H1 (cell line): ENCODE measurements at regions not wholly inside any gene's neighbourhood (a gene's known extent, or its start where the extent isn't known, plus 50 kb on each side); places are given as distances from the start of the nearest gene placed in this dataset.

Source experiments
- CTCF ChIA-PET: fragments of 300-600 bp; sonication (Branson Sonifier 250); formaldehyde crosslinking; loops from one replicate; lab custom pipeline; 2021; ENCODE audit not compliant: partially characterized antibody; lab: Charles Lee
- POLR2A ChIA-PET: fragments of 300-600 bp; sonication (Branson Sonifier 250); formaldehyde crosslinking; loops from one replicate; lab custom pipeline; 2021; ENCODE audit warnings: inconsistent platforms; ENCODE audit not compliant: partially characterized antibody; lab: Charles Lee
- DNase-seq, 2 experiments: peaks; one replicate each; pipeline versions ENCODE4 v3.0.0 to v3.0.0-alpha.2; 2010 to 2022; ENCODE audit warnings: low spot score in 2 of 2, low read depth in 1 of 2, mixed read lengths in 1 of 2
- FAIRE-seq: peaks from 2 replicates; lab custom pipeline; 2011; peaks lifted over from hg19 to GRCh38; lab: Jason Lieb, UNC
- H2AFZ ChIP-seq: 2 replicates; pipeline ENCODE4 v1.8.1; 2012; ENCODE audit warnings: low read length, inconsistent platforms
- H2AK5ac ChIP-seq: 2 replicates; pipeline ENCODE4 v1.6.1; 2013; ENCODE audit warnings: low read depth, low read length
- H2BK120ac ChIP-seq: replicated peaks from 2 replicates; pipeline ENCODE3; 2013; ENCODE audit warnings: low read depth, low read length, inconsistent platforms
- H2BK12ac ChIP-seq: 2 replicates; pipeline ENCODE4 v1.6.1; 2013; ENCODE audit warnings: low read depth, low read length
- H2BK15ac ChIP-seq: 2 replicates; pipeline ENCODE4 v1.6.1; 2013; ENCODE audit warnings: low read length
- H2BK20ac ChIP-seq: 2 replicates; pipeline ENCODE4 v1.6.1; 2013; ENCODE audit warnings: low read length
- H2BK5ac ChIP-seq: 2 replicates; pipeline ENCODE4 v1.6.1; 2013; ENCODE audit warnings: low read depth, low read length
- H3K14ac ChIP-seq: 2 replicates; pipeline ENCODE4 v1.6.1; 2013; ENCODE audit warnings: inconsistent platforms; ENCODE audit not compliant: insufficient read length
- H3K18ac ChIP-seq: 2 replicates; pipeline ENCODE4 v1.6.1; 2013; ENCODE audit warnings: low read length; ENCODE audit errors: extremely low read depth
- H3K23ac ChIP-seq: 2 replicates; pipeline ENCODE4 v1.6.1; 2013; ENCODE audit warnings: inconsistent platforms; ENCODE audit not compliant: insufficient read length
- H3K23me2 ChIP-seq: 2 replicates; pipeline ENCODE4 v1.6.1; 2013; ENCODE audit warnings: low read depth, low read length
- H3K27ac ChIP-seq: 2 replicates; pipeline ENCODE4 v1.6.1; 2011; ENCODE audit warnings: low read depth, low read length, inconsistent platforms
- H3K27me3 ChIP-seq, 4 experiments: replicated peaks in 1 of 4; 1 replicate in 1 of 4; 2 replicates in 3 of 4; pipeline versions ENCODE4 v1.6.1 to v1.8.1; 2011 to 2013; ENCODE audit warnings: low read length in 3 of 4, mild to moderate bottlenecking in 3 of 4, inconsistent platforms in 2 of 4, mixed read lengths in 2 of 4, moderate library complexity in 1 of 4; ENCODE audit not compliant: control insufficient read depth in 3 of 4, insufficient read depth in 3 of 4; ENCODE audit errors: extremely low read depth in 1 of 4
- H3K36me3 ChIP-seq, 4 experiments: 2 replicates each; pipeline versions ENCODE4 v1.6.1 to v1.8.1; 2011 to 2013; ENCODE audit warnings: mild to moderate bottlenecking in 4 of 4, low read length in 3 of 4, moderate library complexity in 2 of 4, control low read depth in 1 of 4, inconsistent platforms in 1 of 4; ENCODE audit not compliant: insufficient read depth in 4 of 4, control insufficient read depth in 2 of 4
- H3K4ac ChIP-seq: replicated peaks from 2 replicates; pipeline ENCODE3; 2013; ENCODE audit warnings: low read length, low read depth, mixed read lengths, inconsistent platforms; ENCODE audit not compliant: insufficient read length
- H3K4me1 ChIP-seq, 4 experiments: replicated peaks in 1 of 4; 1 replicate in 1 of 4; 2 replicates in 3 of 4; pipeline versions ENCODE4 v1.6.1 to v1.8.1; 2011 to 2013; ENCODE audit warnings: low read length in 3 of 4, inconsistent platforms in 2 of 4, mixed read lengths in 1 of 4; ENCODE audit not compliant: insufficient read depth in 4 of 4, control insufficient read depth in 3 of 4
- H3K4me2 ChIP-seq, 2 experiments: 2 replicates each; pipeline versions ENCODE4 v1.6.1 to v1.8.1; 2011 to 2013; ENCODE audit warnings: low read depth in 2 of 2, low read length in 2 of 2, control low read depth in 1 of 2, inconsistent platforms in 1 of 2, mild to moderate bottlenecking in 1 of 2; ENCODE audit not compliant: insufficient read depth in 1 of 2
- H3K4me3 ChIP-seq, 4 experiments: fragments of 200-600, 300-600 bp in 1 of 4; sonication (generic), shearing (Covaris generic), sonication (Bioruptor Twin) in 1 of 4; 2 replicates each; pipeline versions ENCODE4 v1.5.1 to v1.8.1; 2011 to 2016; ENCODE audit warnings: low read length in 4 of 4, low read depth in 3 of 4, control low read depth in 2 of 4, inconsistent platforms in 2 of 4, mild to moderate bottlenecking in 2 of 4, mixed read lengths in 1 of 4, moderate library complexity in 1 of 4; ENCODE audit not compliant: insufficient read depth in 2 of 4; ENCODE audit errors: extremely low read depth in 1 of 4
- H3K56ac ChIP-seq: replicated peaks from 2 replicates; pipeline ENCODE3; 2013; ENCODE audit warnings: low read depth, mild to moderate bottlenecking, mixed read lengths, low read length, inconsistent platforms; ENCODE audit not compliant: insufficient read length
- H3K79me1 ChIP-seq: 2 replicates; pipeline ENCODE4 v1.6.1; 2013; ENCODE audit warnings: low read depth, low read length, control low read depth
- H3K79me2 ChIP-seq, 2 experiments: 2 replicates each; pipeline versions ENCODE4 v1.6.1 to v1.8.1; 2012 to 2013; ENCODE audit warnings: low read length in 2 of 2, mild to moderate bottlenecking in 2 of 2, inconsistent platforms in 1 of 2; ENCODE audit not compliant: insufficient read depth in 2 of 2, control insufficient read depth in 1 of 2
- H3K9ac ChIP-seq, 4 experiments: replicated peaks in 1 of 4; 1 replicate in 1 of 4; 2 replicates in 3 of 4; pipeline versions ENCODE4 v1.6.1 to v1.8.1; 2011 to 2013; ENCODE audit warnings: low read depth in 3 of 4, low read length in 3 of 4, control low read depth in 2 of 4, mild to moderate bottlenecking in 2 of 4, moderate library complexity in 2 of 4, inconsistent platforms in 1 of 4; ENCODE audit errors: extremely low read depth in 1 of 4
- H3K9me3 ChIP-seq, 2 experiments: 2 replicates each; pipeline versions ENCODE4 v1.6.1 to v1.8.1; 2012 to 2013; ENCODE audit warnings: mild to moderate bottlenecking in 2 of 2, moderate library complexity in 2 of 2, control low read depth in 1 of 2, inconsistent platforms in 1 of 2, low read depth in 1 of 2, low read length in 1 of 2, mixed read lengths in 1 of 2; ENCODE audit not compliant: insufficient read depth in 2 of 2
- H4K20me1 ChIP-seq, 2 experiments: replicated peaks in 1 of 2; 2 replicates each; pipeline versions ENCODE3 to v1.8.1; 2011 to 2013; ENCODE audit warnings: inconsistent platforms in 2 of 2, low read length in 2 of 2, mild to moderate bottlenecking in 1 of 2; ENCODE audit not compliant: insufficient read depth in 2 of 2, control insufficient read depth in 1 of 2
- H4K5ac ChIP-seq: 2 replicates; pipeline ENCODE4 v1.6.1; 2013; ENCODE audit warnings: low read length, low read depth, mixed read lengths, inconsistent platforms; ENCODE audit not compliant: insufficient read length
- H4K8ac ChIP-seq: 2 replicates; pipeline ENCODE4 v1.8.0; 2013; ENCODE audit warnings: mild to moderate bottlenecking, moderate library complexity, low read length, inconsistent platforms; ENCODE audit not compliant: insufficient read depth; ENCODE audit errors: extremely low read depth
- H4K91ac ChIP-seq: replicated peaks from 2 replicates; pipeline ENCODE3; 2013; ENCODE audit warnings: low read length, mixed read lengths, inconsistent platforms; ENCODE audit not compliant: insufficient read length
- BACH1 ChIP-seq: IDR thresholded peaks from 2 replicates; pipeline ENCODE4 v1.6.1; 2012; ENCODE audit warnings: low read length, improper control_type of control experiment
- BRCA1 ChIP-seq: IDR thresholded peaks from 2 replicates; pipeline ENCODE4 v1.6.1; 2012; ENCODE audit warnings: low read depth, low read length, improper control_type of control experiment
- CHD1 ChIP-seq: IDR thresholded peaks from 2 replicates; pipeline ENCODE4 v1.6.1; 2012; ENCODE audit warnings: low read depth, low read length, improper control_type of control experiment
- JUN ChIP-seq: IDR thresholded peaks from 2 replicates; pipeline ENCODE4 v1.6.1; 2011; ENCODE audit warnings: low read depth, mild to moderate bottlenecking, improper control_type of control experiment, low read length
- JUND ChIP-seq: IDR thresholded peaks from 2 replicates; pipeline ENCODE4 v1.6.1; 2011; ENCODE audit warnings: mild to moderate bottlenecking, improper control_type of control experiment, low read length
- MAFK ChIP-seq: IDR thresholded peaks from 2 replicates; pipeline ENCODE4 v1.6.1; 2012; ENCODE audit warnings: low read depth, mild to moderate bottlenecking, improper control_type of control experiment, low read length
- SP2 ChIP-seq: IDR thresholded peaks from 2 replicates; pipeline ENCODE4 v1.6.1; 2012; ENCODE audit warnings: mild to moderate bottlenecking, low read length, inconsistent platforms
- USF2 ChIP-seq: IDR thresholded peaks from 2 replicates; pipeline ENCODE4 v1.6.1; 2011; ENCODE audit warnings: low read length, improper control_type of control experiment
- WGBS, 2 experiments: shearing (Covaris generic) in 1 of 2; methylation state at CpG; one replicate each; pipeline versions ENCODE4 v1.1.6 to v1.1.7; 2013 to 2015; ENCODE audit warnings: low lambda C conversion rate in 2 of 2, mixed read lengths in 2 of 2, inconsistent platforms in 1 of 2, low coverage in 1 of 2, missing lambda C conversion rate in 1 of 2; ENCODE audit not compliant: insufficient replicate concordance in 2 of 2, insufficient coverage in 1 of 2, insufficient read length in 1 of 2; ENCODE audit errors: extremely low coverage in 1 of 2, missing lambda C conversion rate in 1 of 2; 5-methylcytosine and 5-hydroxymethylcytosine counted together
- TF ChIP-seq, protein P1 (sequence below): IDR thresholded peaks from 2 replicates; pipeline ENCODE4 v1.6.1; 2012; ENCODE audit warnings: low read length, inconsistent platforms

GRCh38 chr13:90701264-90701663 is 646.2 kb upstream of the MIR17HG start:
- Histone ChIP-seq H3K9me3 (no peaks in the 10 kb centered on the region; a peak in 1 of 4 replicates), H3K27me3 (no peaks in the 10 kb centered on the region), H3K4me1 (no peaks in the 10 kb centered on the region), H2BK5ac (no peak overlapping the region), H3K23ac (no peak overlapping the region), H3K79me2 (no peaks in the 10 kb centered on the region), H2BK15ac (no peak overlapping the region)
- POLR2A ChIA-PET, result no interaction called here
- no peak for DNase-seq
- TF ChIP-seq CHD1, result no peak
- no peak for TF ChIP-seq SP2
- no peak for TF ChIP-seq BACH1
- TF ChIP-seq MAFK, result no peak
- TF ChIP-seq, protein P1, sequence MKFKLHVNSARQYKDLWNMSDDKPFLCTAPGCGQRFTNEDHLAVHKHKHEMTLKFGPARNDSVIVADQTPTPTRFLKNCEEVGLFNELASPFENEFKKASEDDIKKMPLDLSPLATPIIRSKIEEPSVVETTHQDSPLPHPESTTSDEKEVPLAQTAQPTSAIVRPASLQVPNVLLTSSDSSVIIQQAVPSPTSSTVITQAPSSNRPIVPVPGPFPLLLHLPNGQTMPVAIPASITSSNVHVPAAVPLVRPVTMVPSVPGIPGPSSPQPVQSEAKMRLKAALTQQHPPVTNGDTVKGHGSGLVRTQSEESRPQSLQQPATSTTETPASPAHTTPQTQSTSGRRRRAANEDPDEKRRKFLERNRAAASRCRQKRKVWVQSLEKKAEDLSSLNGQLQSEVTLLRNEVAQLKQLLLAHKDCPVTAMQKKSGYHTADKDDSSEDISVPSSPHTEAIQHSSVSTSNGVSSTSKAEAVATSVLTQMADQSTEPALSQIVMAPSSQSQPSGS, result no peak
- TF ChIP-seq BRCA1, result no peak
- no peak for TF ChIP-seq USF2
- no peak for TF ChIP-seq JUND
- no peak for TF ChIP-seq JUN
- TF ChIP-seq, all 59 proteins: peak for 0
- no peak overlapping the region for H2BK120ac ChIP-seq
- no peak overlapping the region for H4K5ac ChIP-seq
- no peak overlapping the region for H3K4ac ChIP-seq
- H3K56ac ChIP-seq, result no peak overlapping the region
- no peak overlapping the region for H2BK20ac ChIP-seq
- no peak overlapping the region for H3K14ac ChIP-seq
- WGBS, 2 experiments, result 89% methylated on average over 2 of the region's 2 CpGs; no CpG with 5 or more reads in 1 of the 2 experiments
- no peak overlapping the region for H4K91ac ChIP-seq
- H2AFZ ChIP-seq, result no peak overlapping the region
- H3K4me3 ChIP-seq, result no peak overlapping the region
- H3K27ac ChIP-seq, result no peak overlapping the region
- no peaks in the 10 kb centered on the region for H3K23me2 ChIP-seq
- H3K4me2 ChIP-seq, result no peak overlapping the region
- CTCF ChIA-PET, result no interaction called here
- H3K79me1 ChIP-seq, result no peaks in the 10 kb centered on the region
- H2BK12ac ChIP-seq, result no peak overlapping the region
- H2AK5ac ChIP-seq, result no peak overlapping the region
- no peak for FAIRE-seq
- H4K20me1 ChIP-seq, result no peaks in the 10 kb centered on the region
- no peak overlapping the region for H3K9ac ChIP-seq
- H3K36me3 ChIP-seq, result no peaks in the 10 kb centered on the region
- H4K8ac ChIP-seq, result no peak overlapping the region
- no peak overlapping the region for H3K18ac ChIP-seq
